SH-SY5Y (cell line): ENCODE measurements at regions not wholly inside any gene's neighbourhood (a gene's known extent, or its start where the extent isn't known, plus 50 kb on each side); places are given as distances from the start of the nearest gene placed in this dataset.

Source experiments
- GATA2 ChIP-seq: IDR thresholded peaks from 2 replicates; pipeline ENCODE4 v1.6.1; 2011; ENCODE audit warnings: mild to moderate bottlenecking, low read depth, low read length
- GATA3 ChIP-seq: IDR thresholded peaks from 2 replicates; pipeline ENCODE4 v1.6.1; 2011; ENCODE audit warnings: low read depth, mild to moderate bottlenecking, low read length, moderate library complexity

DNA sequence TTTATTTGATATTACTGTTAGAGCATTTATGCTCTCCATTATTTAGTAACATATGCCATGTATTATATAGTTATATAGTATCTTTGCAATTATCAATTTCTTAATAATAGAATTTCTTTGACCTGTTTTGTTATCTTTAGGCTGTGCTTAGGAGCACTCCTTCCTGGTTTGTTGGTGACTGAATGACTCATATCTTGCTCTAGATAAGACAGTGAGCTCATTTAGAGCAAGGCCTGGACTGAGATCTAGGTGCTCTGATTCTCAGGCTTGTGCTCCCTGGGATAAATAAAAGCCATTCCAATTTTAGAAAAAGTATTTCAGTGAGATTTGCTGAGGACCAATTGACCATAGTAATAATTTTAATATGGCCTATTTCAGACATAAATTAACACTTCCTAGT, 951.2 kb downstream of the FLRT2 start:
- TF ChIP-seq GATA3, result no peak

GRCh38 chr14:86464341-86464740, 934.4 kb downstream of the FLRT2 start:
- TF ChIP-seq GATA3 (no peak), GATA2 (no peak)

GRCh38 chr14:86462193-86462753, 932.3 kb downstream of the FLRT2 start:
- TF ChIP-seq GATA3, result no peak
- TF ChIP-seq GATA2, result no peak

GRCh38 chr14:86457481-86458135, 927.7 kb downstream of the FLRT2 start:
- TF ChIP-seq GATA2, result no peak
- no peak for TF ChIP-seq GATA3

- TF ChIP-seq GATA2 (no peak), GATA3 (no peak)
Observed at GRCh38 chr14:86450085-86450484, 920.1 kb downstream of the FLRT2 start.

GRCh38 chr14:86442135-86442534, 912.2 kb downstream of the FLRT2 start:
- TF ChIP-seq GATA2, result no peak
- no peak for TF ChIP-seq GATA3

DNA sequence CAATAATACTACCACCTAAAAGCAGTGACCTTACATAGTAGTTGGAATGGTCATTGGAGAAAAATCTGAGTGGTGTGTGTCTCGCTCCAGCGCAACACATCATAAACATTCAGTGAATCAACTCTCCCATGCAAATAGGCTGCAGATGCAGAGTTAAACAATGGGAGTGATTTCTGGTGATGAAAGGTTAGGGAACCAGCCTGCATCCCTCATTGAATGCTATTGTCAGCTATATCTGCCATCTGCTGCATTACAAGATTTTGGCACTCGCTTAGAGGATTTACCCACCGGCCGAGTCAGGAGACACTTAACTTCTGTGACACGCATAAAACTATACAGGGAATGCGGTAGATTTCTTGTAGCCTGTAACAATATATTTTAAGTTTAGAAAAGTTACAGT, 900.9 kb downstream of the FLRT2 start:
- TF ChIP-seq GATA3 (no peak), GATA2 (no peak)

DNA sequence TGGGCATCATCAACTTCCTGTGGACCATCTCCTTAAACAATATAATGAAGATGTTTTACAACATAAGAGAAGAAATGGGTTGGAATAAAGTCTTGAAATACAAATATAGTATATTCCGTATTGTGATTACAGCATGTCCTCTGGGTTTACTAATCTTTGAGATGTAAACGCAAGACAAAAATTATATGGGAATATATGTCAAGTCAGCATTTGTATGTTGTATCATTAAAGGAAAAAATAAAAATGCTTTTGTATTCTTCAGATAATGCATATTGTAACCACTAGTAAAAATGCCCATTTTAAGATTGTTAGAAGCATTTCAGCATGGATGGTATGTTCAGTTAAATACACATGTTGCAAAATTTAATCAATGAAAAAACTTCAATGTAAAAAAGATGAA, 893.3 kb downstream of the FLRT2 start:
- TF ChIP-seq GATA2 (no peak), GATA3 (no peak)

GRCh38 chr14:86420131-86420530, 890.2 kb downstream of the FLRT2 start:
- no peak for TF ChIP-seq GATA2
- no peak for TF ChIP-seq GATA3

GRCh38 chr14:86414146-86414545, 884.2 kb downstream of the FLRT2 start:
- no peak for TF ChIP-seq GATA2
- no peak for TF ChIP-seq GATA3

GRCh38 chr14:86404989-86405649, 875.2 kb downstream of the FLRT2 start:
- TF ChIP-seq GATA2 (no peak), GATA3 (no peak)

- no peak for TF ChIP-seq GATA3
- TF ChIP-seq GATA2, result no peak
Observed at GRCh38 chr14:86404425-86404824, 874.5 kb downstream of the FLRT2 start.

- no peak for TF ChIP-seq GATA2
- no peak for TF ChIP-seq GATA3
Observed at GRCh38 chr14:86402545-86402944, 872.6 kb downstream of the FLRT2 start.

DNA sequence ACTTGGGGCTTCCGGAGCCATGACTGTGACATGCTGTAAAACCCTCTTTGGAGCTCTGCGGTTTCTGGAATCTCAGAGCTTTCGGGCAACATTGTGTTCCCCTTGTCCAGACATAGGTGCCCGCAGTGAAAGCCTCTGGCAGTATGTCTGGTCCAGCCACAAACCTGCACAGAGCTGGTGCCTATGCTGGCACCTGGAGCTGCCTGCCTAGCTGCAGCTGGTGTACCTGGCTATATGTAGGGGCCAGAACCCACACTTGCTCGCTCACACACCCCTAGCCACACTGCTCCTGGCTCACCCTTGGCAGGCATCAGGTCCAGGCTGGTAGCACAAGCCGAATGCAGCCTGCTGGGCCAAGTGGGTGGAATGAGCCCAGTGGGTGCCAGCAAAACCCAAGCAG, 861.1 kb downstream of the FLRT2 start:
- TF ChIP-seq GATA2 (no peak), GATA3 (no peak)

- TF ChIP-seq GATA3 (no peak), GATA2 (no peak)
Observed at GRCh38 chr14:86388216-86388615, 858.3 kb downstream of the FLRT2 start.

DNA sequence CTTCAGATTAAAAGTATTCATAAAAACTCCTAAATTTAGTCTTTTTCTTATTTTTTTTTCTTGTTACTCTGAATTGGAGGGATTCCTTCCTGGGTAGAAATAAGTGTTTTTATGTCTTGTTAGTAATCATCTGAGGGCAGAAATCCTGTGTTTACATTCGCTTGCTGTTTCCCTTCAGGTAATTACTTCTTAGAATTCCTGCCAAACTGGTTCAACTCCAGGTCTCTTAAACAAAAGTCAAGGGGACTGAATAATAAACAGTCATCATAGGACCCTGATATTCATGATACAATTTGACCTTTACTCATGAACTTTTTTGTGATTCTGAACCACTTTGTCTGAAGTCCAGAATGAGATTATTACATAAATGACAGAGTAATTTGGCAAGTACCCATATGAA, 843.9 kb downstream of the FLRT2 start:
- TF ChIP-seq GATA3, result no peak
- no peak for TF ChIP-seq GATA2
